H9 (cell line): ENCODE measurements at regions not wholly inside any gene's neighbourhood (a gene's known extent, or its start where the extent isn't known, plus 50 kb on each side); places are given as distances from the start of the nearest gene placed in this dataset.

Experiments used
- DNase-seq: peaks from one replicate; pipeline ENCODE4 v3.0.0-alpha.2; 2017
- H2AFZ ChIP-seq: one replicate; pipeline ENCODE4 v1.6.1; 2013; ENCODE audit warnings: mild to moderate bottlenecking, low read length, control low read depth, moderate library complexity
- H2AK5ac ChIP-seq: 2 replicates; pipeline ENCODE4 v1.6.1; 2013; ENCODE audit warnings: low read length, control low read depth, mixed read lengths; ENCODE audit not compliant: insufficient read length
- H2BK120ac ChIP-seq: one replicate; pipeline ENCODE4 v1.6.1; 2013; ENCODE audit warnings: low read depth, mild to moderate bottlenecking, low read length, control low read depth, inconsistent platforms; ENCODE audit not compliant: poor library complexity, severe bottlenecking
- H2BK12ac ChIP-seq: 2 replicates; pipeline ENCODE4 v1.6.1; 2013; ENCODE audit warnings: low read length, control low read depth, mixed read lengths, low read depth; ENCODE audit not compliant: insufficient read length
- H2BK15ac ChIP-seq: 2 replicates; pipeline ENCODE4 v1.6.1; 2013; ENCODE audit warnings: low read depth, low read length, control low read depth
- H2BK20ac ChIP-seq: one replicate; pipeline ENCODE4 v1.6.1; 2013; ENCODE audit warnings: low read depth, mild to moderate bottlenecking, low read length, control low read depth, inconsistent platforms; ENCODE audit not compliant: poor library complexity, severe bottlenecking
- H2BK5ac ChIP-seq: 2 replicates; pipeline ENCODE4 v1.6.1; 2013; ENCODE audit warnings: low read length, control low read depth, mixed read lengths; ENCODE audit not compliant: insufficient read length
- H3K14ac ChIP-seq: 2 replicates; pipeline ENCODE4 v1.6.1; 2013; ENCODE audit warnings: low read length, control low read depth; ENCODE audit not compliant: insufficient read depth
- H3K18ac ChIP-seq: 2 replicates; pipeline ENCODE4 v1.6.1; 2013; ENCODE audit warnings: low read depth, mild to moderate bottlenecking, mixed read lengths, low read length, control low read depth; ENCODE audit not compliant: insufficient read length
- H3K23ac ChIP-seq: 2 replicates; pipeline ENCODE4 v1.6.1; 2013; ENCODE audit warnings: low read length, control low read depth, mixed read lengths, low read depth; ENCODE audit not compliant: insufficient read length
- H3K23me2 ChIP-seq: 2 replicates; pipeline ENCODE4 v1.6.1; 2013; ENCODE audit warnings: low read depth, mild to moderate bottlenecking, mixed read lengths, low read length, control low read depth; ENCODE audit not compliant: insufficient read length, poor library complexity, severe bottlenecking
- H3K27ac ChIP-seq: 2 replicates; pipeline ENCODE4 v1.5.1; 2013; ENCODE audit warnings: low read length, control low read depth, mixed read lengths, low read depth; ENCODE audit not compliant: insufficient read length
- H3K27me3 ChIP-seq: 2 replicates; pipeline ENCODE4 v1.6.1; 2013; ENCODE audit warnings: low read length, control low read depth, inconsistent platforms; ENCODE audit not compliant: insufficient read depth
- H3K4ac ChIP-seq: 2 replicates; pipeline ENCODE4 v1.6.1; 2013; ENCODE audit warnings: low read depth, mild to moderate bottlenecking, control low read depth, inconsistent platforms, low read length, moderate library complexity
- H3K4me1 ChIP-seq: 2 replicates; pipeline ENCODE4 v1.6.1; 2013; ENCODE audit warnings: low read length, control low read depth, inconsistent platforms; ENCODE audit not compliant: insufficient read depth
- H3K4me2 ChIP-seq: 2 replicates; pipeline ENCODE4 v1.6.1; 2013; ENCODE audit warnings: low read length, control low read depth, mixed read lengths; ENCODE audit not compliant: insufficient read length, insufficient read depth
- H3K56ac ChIP-seq: 2 replicates; pipeline ENCODE4 v1.6.1; 2013; ENCODE audit warnings: low read depth, mild to moderate bottlenecking, mixed read lengths, low read length, control low read depth; ENCODE audit not compliant: insufficient read length
- H3K79me1 ChIP-seq: 2 replicates; pipeline ENCODE4 v1.6.1; 2013; ENCODE audit warnings: low read depth, mild to moderate bottlenecking, moderate library complexity, low read length, control low read depth, inconsistent platforms; ENCODE audit not compliant: insufficient read depth, poor library complexity, severe bottlenecking
- H3K79me2 ChIP-seq: 2 replicates; pipeline ENCODE4 v1.6.1; 2013; ENCODE audit warnings: low read length, control low read depth, inconsistent platforms; ENCODE audit not compliant: insufficient read depth
- H3K9ac ChIP-seq: 2 replicates; pipeline ENCODE4 v1.6.1; 2013; ENCODE audit warnings: low read length, control low read depth, mixed read lengths; ENCODE audit not compliant: insufficient read length; ENCODE audit errors: extremely low read depth
- H3K9me3 ChIP-seq: one replicate; pipeline ENCODE4 v1.6.1; 2013; ENCODE audit warnings: low read depth, low read length, inconsistent platforms; ENCODE audit not compliant: control insufficient read depth
- H3T11ph ChIP-seq: one replicate; pipeline ENCODE4 v1.6.1; 2013; ENCODE audit warnings: mild to moderate bottlenecking, low read length, control low read depth, inconsistent platforms
- H4K20me1 ChIP-seq: one replicate; pipeline ENCODE4 v1.6.1; 2013; ENCODE audit not compliant: control insufficient read depth, insufficient read length, insufficient read depth
- H4K5ac ChIP-seq: 2 replicates; pipeline ENCODE4 v1.6.1; 2013; ENCODE audit warnings: low read depth, mild to moderate bottlenecking, mixed read lengths, low read length, control low read depth; ENCODE audit not compliant: insufficient read length
- H4K8ac ChIP-seq: replicated peaks from 2 replicates; pipeline ENCODE4 v1.6.1; 2013; ENCODE audit warnings: low read length, control low read depth, mixed read lengths, low read depth; ENCODE audit not compliant: insufficient read length
- H4K91ac ChIP-seq: 2 replicates; pipeline ENCODE4 v1.6.1; 2013; ENCODE audit warnings: low read depth, mild to moderate bottlenecking, moderate library complexity, mixed read lengths, low read length, control low read depth; ENCODE audit not compliant: insufficient read length
- H3K27ac Mint-ChIP-seq, 3 experiments: 2 replicates in 2 of 3; 3 replicates in 1 of 3; pipeline ENCODE4 v1.8.0; 2020 to 2021; ENCODE audit warnings: mixed read lengths in 3 of 3, mild to moderate bottlenecking in 1 of 3, moderate library complexity in 1 of 3
- H3K27me3 Mint-ChIP-seq: 2 replicates; pipeline ENCODE4 v1.8.0; 2021; ENCODE audit warnings: low read depth, mild to moderate bottlenecking, moderate library complexity, mixed read lengths
- H3K36me3 Mint-ChIP-seq, 3 experiments: 2 replicates in 2 of 3; 3 replicates in 1 of 3; pipeline ENCODE4 v1.8.0; 2020 to 2021; ENCODE audit warnings: low read depth in 3 of 3, mixed read lengths in 3 of 3; ENCODE audit not compliant: insufficient read depth in 1 of 3
- H3K4me1 Mint-ChIP-seq, 2 experiments: 2 replicates each; pipeline ENCODE4 v1.8.0; 2020; ENCODE audit warnings: mixed read lengths in 2 of 2
- H3K4me3 Mint-ChIP-seq, 2 experiments: 2 replicates in 1 of 2; 3 replicates in 1 of 2; pipeline ENCODE4 v1.8.0; 2020 to 2021; ENCODE audit warnings: mild to moderate bottlenecking in 2 of 2, mixed read lengths in 2 of 2, moderate library complexity in 1 of 2
- H3K9me3 Mint-ChIP-seq, 2 experiments: 2 replicates in 1 of 2; 3 replicates in 1 of 2; pipeline ENCODE4 v1.8.0; 2020; ENCODE audit warnings: mild to moderate bottlenecking in 2 of 2, mixed read lengths in 2 of 2, moderate library complexity in 1 of 2
- CTCF ChIP-seq: fragments of 200-600 bp; sonication (generic); conservative IDR thresholded peaks from 3 replicates; pipeline ENCODE4 v1.8.0; 2021; ENCODE audit warnings: antibody characterized with exemption, mild to moderate bottlenecking
- WGBS: extraction: QIAGEN DNeasy Blood & Tissue Kit; methylation state at CpG from one replicate; pipeline ENCODE4 v1.1.7; 2013; ENCODE audit warnings: missing lambda C conversion rate, low lambda C conversion rate, mixed read lengths; ENCODE audit not compliant: insufficient read length; ENCODE audit errors: extremely low coverage; 5-methylcytosine and 5-hydroxymethylcytosine counted together

GRCh38 chr3:82672966-82673365 lies 911.5 kb upstream of the GBE1 start:
- Histone ChIP-seq H3K79me1 (no peaks in the 10 kb centered on the region), H2BK15ac (no peak overlapping the region), H2BK12ac (no peak overlapping the region), H3K23ac (no peak overlapping the region), H4K5ac (no peak overlapping the region), H4K8ac (no peak overlapping the region), H4K20me1 (no peaks in the 10 kb centered on the region), H3K9me3 (no peaks in the 10 kb centered on the region), H3K27me3 (no peaks in the 10 kb centered on the region), H2BK20ac (no peak overlapping the region), H3K9ac (no peak overlapping the region), H2AFZ (no peak overlapping the region), H3K4ac (no peak overlapping the region), H2AK5ac (no peak overlapping the region), H3K18ac (no peak overlapping the region), H3K56ac (no peak overlapping the region), H4K91ac (no peak overlapping the region), H3K23me2 (no peaks in the 10 kb centered on the region), H2BK5ac (no peak overlapping the region), H2BK120ac (no peak overlapping the region), H3K4me2 (no peak overlapping the region), H3K79me2 (no peaks in the 10 kb centered on the region), H3K4me1 (no peaks in the 10 kb centered on the region), H3T11ph (no peak overlapping the region), H3K14ac (no peak overlapping the region), H3K27ac (no peak overlapping the region)
- no peak for TF ChIP-seq CTCF
- Mint-ChIP-seq H3K36me3 (no peaks in the 10 kb centered on the region; a peak in 1 of 7 replicates), H3K4me3 (no peak overlapping the region), H3K4me1 (peaks cover 2 to 3% of the 10 kb centered on the region in 2 experiments; a peak in 2 of 4 replicates), H3K27me3 (no peaks in the 10 kb centered on the region), H3K27ac (no peak overlapping the region), H3K9me3 (no peaks in the 10 kb centered on the region; a peak in 1 of 5 replicates)
- no CpG with 5 or more reads among the region's 2 CpGs for WGBS
- no peak for DNase-seq
